ENCODE measurements at regions not wholly inside any gene's neighbourhood (a gene's known extent, or its start where the extent isn't known, plus 50 kb on each side); places are given as distances from the start of the nearest gene placed in this dataset.
"Not testable (repeated sequence)": the region's sequence is repeated elsewhere in the genome, so short reads cannot be mapped to it uniquely, and the experiment has no call there.

DNA sequence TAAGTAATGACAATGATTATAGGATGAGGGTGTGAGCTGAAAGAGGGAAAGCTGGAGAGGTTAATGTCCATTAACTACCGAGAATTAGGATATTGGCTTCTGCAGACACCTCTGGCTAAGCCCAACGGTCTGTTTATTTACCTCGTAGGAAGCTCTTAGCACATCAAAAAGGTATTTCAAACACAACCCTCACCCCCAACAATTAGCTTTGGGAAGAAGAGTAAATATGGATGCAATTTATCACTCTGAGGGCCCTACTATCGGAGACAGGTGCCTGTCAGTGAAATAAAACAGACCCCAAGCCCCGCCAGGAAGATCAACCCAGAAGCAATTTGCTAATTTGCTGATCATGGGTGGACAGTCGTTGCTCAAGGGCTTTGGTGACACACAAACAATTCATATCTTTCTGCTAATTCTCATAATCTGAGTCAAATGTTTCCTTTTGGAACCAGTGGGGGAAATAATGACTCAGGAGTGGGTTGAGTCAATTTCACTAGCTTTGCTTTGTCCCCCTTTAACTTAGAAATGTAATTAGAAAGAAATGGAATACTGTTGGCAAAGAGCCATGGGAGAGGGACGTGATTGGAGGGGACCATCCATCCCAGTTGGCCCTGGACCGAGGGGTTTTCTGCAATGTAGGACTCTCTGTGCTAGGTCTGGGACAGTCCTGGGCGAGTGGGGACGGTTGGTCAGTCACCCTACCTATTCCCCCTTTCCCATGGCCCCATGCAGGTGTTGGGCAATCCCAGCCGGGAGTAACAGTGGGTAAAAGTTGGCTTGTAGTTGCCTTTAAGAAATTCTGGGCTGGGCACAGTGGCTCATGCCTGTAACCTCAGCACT is 99.1 kb upstream of the MED13L start:
- DNase-seq (ENCODE audit: low read depth, low spot score), result no peak
- in situ Hi-C loops (cut with HindIII; ENCODE audit: low pct_unique_long_range_greater_than_20kb, low sequenced_read_pairs), result no loop called here

DNA sequence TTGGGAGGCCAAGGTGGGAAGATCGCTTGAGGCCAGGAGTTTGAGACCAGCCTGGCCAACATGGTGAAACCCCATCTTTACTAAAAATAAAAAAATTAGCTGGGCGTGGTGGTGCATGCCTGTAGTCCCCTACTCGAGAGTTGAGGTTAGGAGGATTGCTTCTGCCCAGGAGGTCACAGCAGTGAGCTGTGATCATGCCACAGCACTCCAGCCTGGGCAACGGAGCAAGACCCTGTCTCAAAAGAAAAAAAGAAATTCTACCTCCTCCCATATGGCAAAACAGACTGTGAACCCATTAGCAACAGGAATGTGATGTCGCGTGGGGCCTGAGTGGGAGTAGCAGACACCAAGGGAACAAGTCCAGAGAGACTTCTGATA is 99.7 kb upstream of the MED13L start:
- in situ Hi-C loops (cut with HindIII; ENCODE audit: low pct_unique_long_range_greater_than_20kb, low sequenced_read_pairs); DNase-seq (ENCODE audit: low read depth, low spot score): not testable (repeated sequence)

DNA sequence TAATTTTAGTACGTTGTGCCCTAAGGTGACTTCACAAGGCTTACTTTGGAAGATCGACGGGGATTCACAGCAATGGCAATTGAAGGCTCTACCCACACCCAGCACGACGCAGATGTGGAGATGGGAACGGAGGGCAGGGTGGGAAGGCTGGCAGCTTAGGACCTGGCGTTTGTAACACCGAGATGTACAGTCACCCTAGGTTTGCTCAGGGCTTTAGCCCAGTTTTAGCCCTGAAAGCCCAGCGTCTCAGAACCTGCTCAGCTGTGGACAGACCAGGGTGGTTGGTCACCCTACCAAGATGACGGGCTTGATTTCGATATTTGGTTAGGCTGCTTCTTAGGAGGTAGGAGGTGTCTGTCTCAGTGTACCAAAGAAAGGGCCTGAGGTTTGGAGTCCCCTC is 100.5 kb upstream of the MED13L start:
- in situ Hi-C loops (cut with HindIII; ENCODE audit: low pct_unique_long_range_greater_than_20kb, low sequenced_read_pairs), result no loop called here

DNA sequence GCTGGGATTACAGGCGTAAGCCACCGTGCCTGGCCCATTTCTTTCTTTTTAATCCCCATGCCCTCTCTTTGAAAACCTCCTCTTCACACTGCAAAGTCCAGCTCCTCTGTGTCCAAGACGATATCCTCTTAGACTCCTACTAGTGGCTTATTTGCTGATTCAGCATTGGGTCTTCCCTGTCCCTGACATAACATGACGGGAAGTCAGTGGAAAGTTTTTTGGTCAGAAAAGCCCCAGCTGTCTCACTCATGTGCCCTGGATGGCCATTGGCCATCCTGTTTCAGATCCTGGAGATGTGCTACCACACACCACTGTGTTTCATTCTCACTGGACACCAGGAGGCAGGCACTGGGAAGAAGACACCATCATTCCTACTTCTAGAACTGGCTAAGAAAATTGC is 102.6 kb upstream of the MED13L start:
- no peak for DNase-seq (ENCODE audit: low read depth, low spot score)
- in situ Hi-C loops (cut with HindIII; ENCODE audit: low pct_unique_long_range_greater_than_20kb, low sequenced_read_pairs), result no loop called here

More for the DNA sequence above, 100.5 kb upstream of the MED13L start:
- no peak for DNase-seq (ENCODE audit: low read depth, low spot score)

DNA sequence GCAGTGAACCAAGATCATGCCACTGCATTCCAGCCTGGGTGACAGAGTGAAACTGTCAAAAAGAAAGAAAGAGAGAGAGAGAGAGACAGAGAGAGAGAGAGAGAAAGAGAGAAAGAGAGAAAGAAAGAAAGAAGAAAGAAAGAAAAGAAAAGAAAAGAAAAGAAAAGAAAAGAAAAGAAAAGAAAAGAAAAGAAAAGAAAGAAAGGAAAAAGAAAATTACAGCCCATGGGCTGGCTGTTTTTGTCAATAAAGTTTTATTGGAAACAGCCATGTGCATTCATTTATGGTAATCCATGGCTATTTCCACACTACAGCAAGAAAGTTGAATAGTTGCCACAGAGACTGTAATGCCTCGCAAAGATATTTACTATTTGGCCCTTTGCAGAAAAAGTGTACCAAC is 103.2 kb upstream of the MED13L start:
- in situ Hi-C loops (cut with HindIII; ENCODE audit: low pct_unique_long_range_greater_than_20kb, low sequenced_read_pairs), result not testable (repeated sequence)

DNA sequence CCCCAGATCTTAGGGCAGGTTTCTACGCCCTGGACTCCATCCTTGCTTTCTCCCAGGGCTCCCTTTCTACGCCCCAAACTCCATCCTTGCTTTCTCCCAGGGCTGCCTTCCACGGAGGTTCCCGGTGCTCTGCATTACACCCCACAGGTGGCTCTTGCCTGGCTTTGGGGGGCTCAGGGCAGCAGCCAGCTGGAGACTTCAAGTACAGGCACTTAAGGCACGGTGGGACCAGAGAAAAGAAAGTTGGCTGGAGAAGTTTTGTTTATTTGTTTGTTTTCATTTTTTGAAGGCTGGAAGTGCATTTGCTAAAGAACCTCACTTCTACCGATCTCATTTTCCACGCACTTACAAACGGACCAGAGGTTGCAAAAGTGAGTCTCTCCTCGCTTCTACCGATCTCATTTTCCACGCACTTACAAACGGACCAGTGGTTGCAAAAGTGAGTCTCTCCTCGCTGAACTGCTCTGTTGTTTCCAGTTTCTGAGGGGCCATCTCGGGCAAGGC is 103.8 kb upstream of the MED13L start:
- DNase-seq (ENCODE audit: low read depth, low spot score), result no peak
- in situ Hi-C loops (cut with HindIII; ENCODE audit: low pct_unique_long_range_greater_than_20kb, low sequenced_read_pairs), result no loop called here

More for the DNA sequence above, 103.2 kb upstream of the MED13L start:
- DNase-seq (ENCODE audit: low read depth, low spot score), result not testable (repeated sequence)

DNA sequence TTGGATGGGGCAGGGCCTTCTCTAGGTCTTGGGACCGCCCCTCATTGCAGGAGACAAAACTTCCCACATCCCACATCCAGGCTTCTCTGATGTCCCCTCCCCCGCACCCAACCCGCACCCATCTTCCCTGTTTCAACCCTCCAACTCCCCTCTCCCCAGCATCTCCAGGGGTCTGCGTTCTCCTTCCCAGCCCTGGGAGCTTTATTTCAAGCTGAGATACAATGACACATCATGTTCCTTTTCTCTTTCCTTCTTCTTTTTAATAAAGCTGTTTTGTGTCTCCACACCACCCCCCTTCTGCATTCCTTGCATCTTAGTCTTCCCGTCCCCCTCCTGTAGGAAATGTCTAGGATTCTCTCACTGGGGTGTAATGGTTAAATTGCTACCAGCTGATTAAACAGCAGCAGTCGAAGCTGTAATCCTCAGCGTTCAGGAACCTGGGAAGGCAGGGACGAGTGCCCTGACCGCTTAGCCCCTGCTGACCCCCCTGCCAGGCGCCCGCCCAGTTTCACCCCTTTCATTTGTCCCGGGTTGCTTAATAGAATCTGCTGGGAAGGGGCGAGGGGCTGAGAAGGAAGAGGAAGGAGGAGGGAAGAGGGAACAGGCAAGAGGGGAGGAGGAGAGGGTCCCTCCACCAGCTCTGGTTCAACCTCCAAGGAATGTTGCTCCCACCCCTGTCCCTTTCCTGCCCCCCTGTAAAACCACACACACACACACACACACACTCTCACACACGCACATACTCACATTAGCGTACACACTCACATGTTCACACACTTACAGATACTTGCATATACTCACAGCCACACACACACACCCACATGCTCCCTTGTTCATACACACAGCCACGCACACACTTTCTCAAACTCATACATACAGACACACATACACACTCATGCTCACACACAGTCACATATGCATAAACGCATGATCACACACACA is 104.5 kb upstream of the MED13L start:
- no peak for DNase-seq (ENCODE audit: low read depth, low spot score)
- in situ Hi-C loops (cut with HindIII; ENCODE audit: low pct_unique_long_range_greater_than_20kb, low sequenced_read_pairs), result no loop called here

DNA sequence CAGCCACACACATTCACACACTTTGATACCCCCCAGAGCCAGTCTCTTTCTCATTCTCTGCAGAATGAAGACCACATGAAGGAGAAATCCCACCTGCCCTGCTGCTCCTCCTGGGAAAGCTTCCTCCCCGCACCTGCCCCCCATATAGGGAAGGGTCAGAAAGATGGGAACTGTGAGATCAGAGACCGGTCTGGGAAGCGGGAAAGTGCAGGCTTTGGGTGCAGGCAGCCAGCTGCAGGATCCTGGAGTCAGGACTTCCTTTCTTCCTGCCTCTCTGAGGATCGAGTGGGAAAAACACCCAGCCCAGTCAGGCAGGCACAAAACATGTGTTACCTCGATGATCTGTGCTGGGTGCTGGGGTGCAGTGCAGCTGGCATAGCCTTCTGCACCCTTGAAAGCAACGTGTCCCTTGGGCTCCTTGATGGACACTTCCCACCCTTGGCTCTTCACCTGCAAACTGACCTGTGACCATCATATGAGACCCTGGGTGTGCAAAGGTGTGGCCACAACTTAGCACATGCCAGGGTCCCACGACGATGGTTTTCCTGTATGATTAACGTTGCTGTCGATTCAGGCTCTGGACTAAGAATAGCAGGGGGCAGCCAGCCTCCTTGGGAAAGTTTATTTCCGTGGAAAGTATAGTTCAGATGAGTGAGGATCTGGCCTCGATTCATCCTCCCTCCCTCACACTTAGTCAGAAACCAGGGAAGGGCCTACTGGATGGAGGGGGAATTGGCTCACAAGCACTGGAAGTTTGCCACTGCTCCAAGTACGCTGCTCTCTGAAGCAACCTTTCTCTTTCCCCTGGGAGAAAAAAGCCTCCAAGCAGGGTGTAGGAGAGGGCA is 105.4 kb upstream of the MED13L start:
- in situ Hi-C loops (cut with HindIII; ENCODE audit: low pct_unique_long_range_greater_than_20kb, low sequenced_read_pairs), result no loop called here
- DNase-seq (ENCODE audit: low read depth, low spot score), result no peak

DNA sequence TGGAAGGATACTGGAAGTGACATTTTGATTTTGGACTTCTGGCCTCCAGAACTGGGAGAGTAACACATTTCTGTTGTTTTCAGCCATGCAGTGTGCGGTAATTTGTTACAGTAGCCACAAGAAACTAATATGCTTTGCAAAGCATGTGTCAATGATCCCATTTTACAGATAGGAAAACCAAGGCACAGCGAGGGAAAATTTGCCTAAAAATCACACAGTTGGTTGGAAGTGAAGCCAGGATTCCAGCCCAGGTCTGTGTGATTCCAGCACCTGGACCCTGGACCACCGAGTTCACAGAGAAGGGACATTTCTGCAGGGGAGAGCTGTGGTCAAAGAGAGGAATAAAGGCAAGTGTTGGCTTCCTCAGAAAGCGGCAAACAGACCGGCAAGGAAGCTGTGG is 106.7 kb upstream of the MED13L start:
- DNase-seq (ENCODE audit: low read depth, low spot score), result no peak
- in situ Hi-C loops (cut with HindIII; ENCODE audit: low pct_unique_long_range_greater_than_20kb, low sequenced_read_pairs), result no loop called here

DNA sequence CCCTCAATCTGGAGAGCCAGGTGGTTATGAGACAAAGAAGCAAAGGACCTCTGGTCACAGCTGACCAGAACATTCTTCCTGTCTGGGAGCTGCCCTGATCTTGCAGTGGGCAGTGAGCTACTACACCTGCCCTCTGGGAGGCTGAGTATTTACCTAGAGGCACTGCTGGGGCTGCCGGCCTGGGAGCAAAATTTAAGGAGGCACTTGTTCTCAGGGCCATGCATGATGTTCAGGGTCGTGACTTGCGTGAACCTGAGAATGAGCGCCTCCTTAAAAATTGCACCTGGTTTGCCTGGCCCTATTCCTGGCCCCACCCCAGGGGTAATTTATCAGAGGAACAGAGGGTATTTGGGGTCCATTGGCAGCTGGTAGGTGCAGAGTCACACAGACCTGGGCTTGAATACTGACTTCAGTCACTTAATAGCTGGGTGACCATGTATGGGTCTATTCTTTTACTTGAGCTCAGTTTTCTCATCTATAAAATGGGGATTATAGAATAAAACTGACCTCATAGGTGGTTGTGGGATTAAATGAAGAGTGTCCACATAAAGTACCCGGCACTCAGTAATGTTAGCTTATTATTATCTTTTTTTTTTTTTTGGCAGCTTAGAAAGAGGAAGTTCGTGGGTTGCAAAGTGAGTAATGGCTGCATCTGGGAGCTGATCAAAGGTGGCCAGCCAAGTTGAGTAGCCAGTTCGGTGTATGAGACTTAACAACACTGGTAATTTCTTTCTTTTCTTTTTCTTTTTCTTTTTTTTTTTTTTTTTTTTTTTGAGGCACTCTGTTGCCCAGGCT is 107.4 kb upstream of the MED13L start:
- DNase-seq (ENCODE audit: low read depth, low spot score), result no peak
- in situ Hi-C loops (cut with HindIII; ENCODE audit: low pct_unique_long_range_greater_than_20kb, low sequenced_read_pairs), result no loop called here

DNA sequence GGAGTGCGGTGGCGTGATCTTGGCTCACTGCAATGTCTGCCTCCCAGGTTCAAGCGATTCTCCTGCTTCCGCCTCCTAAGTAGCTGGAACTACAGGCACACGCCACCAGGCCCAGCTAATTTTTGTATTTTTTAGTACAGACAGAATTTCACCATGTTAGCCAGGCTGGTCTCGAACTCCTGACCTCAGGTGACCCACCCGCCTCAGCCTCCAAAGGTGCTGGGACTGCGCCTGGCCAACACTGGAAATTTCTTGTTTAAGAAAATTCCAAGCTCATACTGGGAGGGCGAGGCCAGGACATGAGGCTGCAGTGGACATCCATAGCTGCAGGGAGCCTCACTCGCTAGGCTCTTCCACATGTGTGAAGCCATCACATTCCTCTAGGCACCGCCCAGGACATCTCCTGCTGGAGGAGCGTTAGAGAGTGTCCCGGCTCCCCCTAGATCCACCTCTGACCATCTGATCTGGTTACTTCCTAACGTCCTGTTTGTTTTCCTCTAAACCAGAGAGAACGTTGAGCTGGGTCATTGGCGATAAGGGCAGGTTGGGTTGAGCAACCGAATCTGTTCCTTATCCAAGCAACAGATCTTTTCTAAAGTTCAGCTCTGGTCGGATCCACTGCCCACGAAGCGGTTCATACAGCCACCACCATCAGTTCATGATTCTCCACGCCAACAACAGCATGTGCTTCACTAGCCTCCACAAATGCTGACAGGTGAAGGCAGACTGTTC is 108.2 kb upstream of the MED13L start:
- in situ Hi-C loops (cut with HindIII; ENCODE audit: low pct_unique_long_range_greater_than_20kb, low sequenced_read_pairs), result no loop called here
- no peak for DNase-seq (ENCODE audit: low read depth, low spot score)

DNA sequence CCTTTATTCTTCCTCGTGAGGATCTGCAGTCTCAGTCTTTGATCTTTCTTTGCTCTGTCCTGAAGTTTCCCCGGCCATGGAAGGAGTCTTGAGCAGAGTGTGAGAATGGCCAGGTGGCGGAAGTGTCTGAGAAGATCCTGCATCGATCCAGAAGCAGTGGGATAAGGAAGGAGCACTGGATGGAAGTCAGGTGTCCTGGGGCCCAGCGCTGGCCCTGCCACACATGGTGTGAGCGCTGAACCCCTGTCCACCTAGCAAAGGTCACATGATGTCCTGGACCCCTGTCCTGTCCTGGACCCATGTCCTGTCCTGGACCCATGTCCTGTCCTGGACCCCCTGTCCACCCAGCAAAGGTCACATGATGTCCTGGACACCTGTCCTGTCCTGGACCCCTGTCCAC is 111.8 kb upstream of the MED13L start:
- DNase-seq (ENCODE audit: low read depth, low spot score), result no peak
- in situ Hi-C loops (cut with HindIII; ENCODE audit: low pct_unique_long_range_greater_than_20kb, low sequenced_read_pairs), result no loop called here

DNA sequence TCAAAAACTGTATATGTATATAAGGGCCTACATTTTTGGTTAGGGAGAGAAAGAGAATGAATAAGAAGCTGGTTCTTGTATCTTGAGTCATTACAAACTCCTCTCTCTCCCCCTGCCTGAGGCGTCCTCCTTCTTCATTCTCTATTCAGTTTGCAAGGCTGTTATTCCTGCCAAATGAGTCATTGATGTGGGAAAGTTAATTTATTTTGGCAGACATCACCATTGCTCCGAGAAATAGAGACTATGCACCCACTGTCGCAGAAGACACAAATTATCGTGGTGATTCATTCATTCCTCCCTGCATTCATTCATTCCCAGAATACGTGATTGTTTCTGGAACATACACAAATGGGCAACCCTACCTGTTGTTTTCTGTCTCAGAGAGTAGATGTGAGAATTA is 112.5 kb upstream of the MED13L start:
- peak; percentile 67 for DNase-seq (ENCODE audit: low read depth, low spot score)
- in situ Hi-C loops (cut with HindIII; ENCODE audit: low pct_unique_long_range_greater_than_20kb, low sequenced_read_pairs), result no loop called here

DNA sequence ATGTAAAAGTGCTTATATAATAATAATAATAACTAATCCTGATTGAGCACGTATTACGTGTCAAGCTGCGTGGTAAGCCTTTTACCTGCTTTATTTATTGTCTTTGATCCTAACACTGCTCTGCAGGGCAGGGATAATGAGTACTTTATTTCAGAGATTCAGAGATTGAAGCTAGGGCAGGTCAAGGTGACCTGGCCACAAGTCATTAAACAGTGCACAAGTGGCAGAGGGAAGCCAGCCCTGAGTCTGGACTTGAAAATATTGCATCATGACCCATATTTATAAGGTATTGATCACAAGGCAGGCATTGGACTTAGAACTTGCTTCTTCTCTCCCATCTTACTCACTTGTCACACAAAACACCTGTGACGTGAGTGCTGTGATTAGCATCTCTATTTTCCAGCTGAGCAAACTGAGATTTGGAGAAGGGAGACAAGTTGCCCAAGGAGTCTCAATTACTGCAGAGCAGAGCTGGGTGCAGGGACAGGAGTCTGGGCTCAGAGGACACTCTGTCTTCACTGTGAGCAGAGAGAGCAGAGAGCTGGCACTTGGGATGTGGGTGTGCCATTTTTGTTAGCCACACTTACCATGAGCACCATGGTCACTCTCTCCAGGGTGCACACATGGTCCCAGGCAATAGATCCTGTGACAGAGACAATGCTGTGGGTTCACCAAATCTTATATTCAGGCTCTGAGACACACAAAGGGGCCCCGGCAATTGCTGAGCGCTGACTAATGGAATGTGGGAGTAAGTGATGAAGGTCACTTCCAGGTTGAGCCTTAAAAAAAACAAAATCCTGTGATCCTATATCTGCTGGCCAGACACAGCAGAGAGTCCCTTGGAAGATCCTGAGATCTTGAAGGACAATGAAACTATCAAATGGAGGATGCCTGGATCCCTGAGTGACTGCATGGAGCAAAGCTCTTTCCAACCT is 113.2 kb upstream of the MED13L start:
- in situ Hi-C loops (cut with HindIII; ENCODE audit: low pct_unique_long_range_greater_than_20kb, low sequenced_read_pairs), result no loop called here
- no peak for DNase-seq (ENCODE audit: low read depth, low spot score)

DNA sequence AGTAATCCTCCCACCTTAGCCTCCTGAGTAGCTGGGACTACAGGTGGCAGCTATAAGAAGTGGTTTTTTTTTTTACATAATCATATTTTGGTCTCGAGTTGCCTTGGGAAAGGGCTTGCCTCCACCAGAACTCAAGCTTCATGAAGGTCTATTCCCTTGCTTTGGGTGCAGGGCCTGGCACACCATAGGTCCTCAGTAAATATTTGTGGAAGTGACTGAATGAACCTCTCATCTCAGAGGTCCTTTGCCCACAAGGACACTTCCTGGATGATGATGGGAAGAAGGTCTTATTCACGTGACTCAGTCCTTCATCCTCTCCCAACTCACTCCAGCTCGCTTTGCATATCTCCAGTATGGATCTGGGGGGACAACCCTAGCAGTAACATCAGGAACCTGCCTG is 114.0 kb upstream of the MED13L start:
- in situ Hi-C loops (cut with HindIII; ENCODE audit: low pct_unique_long_range_greater_than_20kb, low sequenced_read_pairs), result no loop called here
- no peak for DNase-seq (ENCODE audit: low read depth, low spot score)

All from SK-MEL-5 (cell line).